HG03135 (cell line): ENCODE measurements at regions not wholly inside any gene's neighbourhood (a gene's known extent, or its start where the extent isn't known, plus 50 kb on each side); places are given as distances from the start of the nearest gene placed in this dataset.
A peak's percentile ranks its signal among the peaks of the same experiment; 100 is the strongest.
"Not testable (repeated sequence)": the region's sequence is repeated elsewhere in the genome, so short reads cannot be mapped to it uniquely, and the experiment has no call there.

Experiments
- ATAC-seq: cut with Tn5 transposase; IDR thresholded peaks from one replicate; pipeline ENCODE4 v1.9.1; 2021; ENCODE audit warnings: mild to moderate bottlenecking, moderate library complexity; ENCODE audit not compliant: unreplicated experiment

- ATAC-seq: no peak
Measured at GRCh38 chr2:134004467-134004866, 249.4 kb upstream of the MGAT5 start.

- no peak for ATAC-seq
Measured at GRCh38 chr2:134008837-134009236, 245.0 kb upstream of the MGAT5 start.

GRCh38 chr2:134009440-134009839 lies 244.4 kb upstream of the MGAT5 start:
- ATAC-seq: no peak

- ATAC-seq: not testable (repeated sequence)
Measured at GRCh38 chr2:134009906-134010305, 244.0 kb upstream of the MGAT5 start.

DNA sequence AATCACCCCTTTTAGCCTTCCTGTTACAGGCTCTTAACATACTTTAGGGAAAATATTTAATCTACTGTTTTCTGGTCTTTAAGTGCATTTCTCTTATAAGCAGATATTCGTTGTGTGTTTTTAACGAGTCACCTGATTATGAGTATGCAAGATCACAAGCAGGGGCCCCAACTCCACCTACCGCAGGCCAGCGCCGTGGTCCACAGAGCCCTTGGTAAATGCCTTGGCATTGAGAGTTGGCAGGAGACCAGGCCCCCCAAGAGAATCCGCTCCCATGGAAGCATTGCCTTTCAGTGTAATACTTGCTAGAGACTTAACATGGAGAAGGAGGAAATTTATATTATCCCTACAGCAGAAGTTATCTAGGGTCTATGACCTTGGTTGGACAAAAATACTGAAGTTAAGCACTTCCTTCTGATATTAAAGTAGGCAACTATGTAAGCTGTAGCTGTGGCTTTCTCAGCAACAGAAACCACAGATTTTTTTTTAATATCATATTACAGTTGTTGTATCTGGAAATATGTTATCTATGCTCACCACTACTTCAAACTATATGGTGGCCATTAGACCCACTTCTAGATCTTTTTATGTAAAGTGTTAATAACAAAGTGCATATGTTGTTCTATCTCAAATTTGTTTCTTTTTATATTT lies 241.8 kb upstream of the MGAT5 start:
- no peak for ATAC-seq

DNA sequence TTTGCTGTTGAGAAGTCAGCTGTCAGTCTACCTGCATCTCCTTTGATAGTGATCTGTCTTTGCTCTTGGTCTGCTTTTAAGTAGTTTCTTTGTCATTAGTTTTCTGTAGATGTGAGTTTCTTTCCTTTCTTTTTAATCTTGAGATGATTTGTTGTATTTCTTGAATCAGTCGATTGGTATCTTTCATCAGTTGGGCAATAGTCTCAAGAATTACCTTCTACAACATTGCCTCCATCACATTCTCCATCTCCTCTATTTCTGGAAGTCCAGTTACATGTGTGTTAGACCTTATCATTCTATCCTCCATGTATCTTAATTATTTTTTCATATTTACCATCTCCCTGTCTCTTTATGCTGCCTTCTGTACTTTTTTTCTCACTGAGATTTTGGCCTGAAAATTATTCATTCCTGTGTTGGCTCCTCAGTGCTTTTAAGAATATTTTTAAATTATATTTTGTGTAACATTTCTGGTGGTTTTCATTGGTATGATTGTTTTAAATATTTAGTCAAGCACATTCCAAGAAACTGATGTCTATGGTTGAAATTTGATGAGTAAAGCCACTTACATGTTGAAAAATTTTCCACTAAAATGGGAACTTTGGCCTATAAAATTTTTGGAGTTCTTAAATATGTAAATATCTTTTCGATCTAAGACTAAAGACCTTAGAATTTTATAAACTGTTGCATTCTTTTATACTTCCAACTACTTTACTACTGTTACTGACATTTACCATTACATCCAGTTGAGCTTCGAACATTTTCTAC lies 239.5 kb upstream of the MGAT5 start:
- no peak for ATAC-seq

GRCh38 chr2:134019871-134020270 lies 234.0 kb upstream of the MGAT5 start:
- ATAC-seq: no peak

- no peak for ATAC-seq
Measured at GRCh38 chr2:134020608-134021007, 233.3 kb upstream of the MGAT5 start.

- ATAC-seq: peak; percentile 88
Measured at GRCh38 chr2:134021830-134022524, 231.9 kb upstream of the MGAT5 start.

- ATAC-seq: no peak
Measured at GRCh38 chr2:134023854-134024253, 230.0 kb upstream of the MGAT5 start.

DNA sequence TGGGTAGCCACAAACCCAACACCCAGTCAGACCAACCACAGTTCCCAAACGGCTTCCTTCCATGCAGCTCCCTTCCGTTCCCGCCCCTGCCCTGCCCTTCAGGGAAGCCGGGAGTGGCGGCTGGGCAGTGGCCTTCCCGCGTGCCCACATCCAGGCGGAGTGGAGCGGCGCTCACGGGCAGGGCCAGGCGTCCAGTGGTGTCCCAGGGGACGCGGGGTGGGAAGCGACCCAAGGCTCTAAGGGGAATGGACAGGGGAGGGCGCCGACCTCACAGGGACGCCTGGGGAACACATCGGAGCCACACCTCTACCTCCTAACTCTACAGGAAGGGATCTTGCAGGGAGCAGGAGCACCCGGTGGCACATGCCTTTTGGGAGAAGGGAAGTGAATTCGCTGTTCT lies 225.9 kb upstream of the MGAT5 start:
- no peak for ATAC-seq

- no peak for ATAC-seq
Measured at GRCh38 chr2:134029418-134029817, 224.5 kb upstream of the MGAT5 start.

DNA sequence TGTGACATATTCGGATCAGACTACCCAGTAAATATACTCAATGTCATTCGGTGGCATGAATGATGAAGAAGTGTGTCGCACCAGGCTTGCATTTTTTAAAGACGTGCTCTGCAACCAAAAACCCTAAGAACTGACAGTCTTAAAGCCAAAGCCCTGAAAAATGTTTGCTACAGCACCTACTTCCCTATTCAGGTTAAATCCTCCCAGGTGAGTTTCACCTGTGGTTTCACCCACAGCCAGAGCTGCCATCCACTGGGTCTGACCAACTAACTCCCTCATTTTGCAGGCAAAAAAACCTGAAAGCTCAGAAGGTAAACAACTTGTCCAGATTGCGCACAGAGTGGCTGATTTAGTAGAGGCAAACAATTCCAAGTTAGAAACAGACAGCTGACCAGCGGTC lies 222.3 kb upstream of the MGAT5 start:
- no peak for ATAC-seq

- ATAC-seq: no peak
Measured at GRCh38 chr2:134035605-134036370, 218.1 kb upstream of the MGAT5 start.

DNA sequence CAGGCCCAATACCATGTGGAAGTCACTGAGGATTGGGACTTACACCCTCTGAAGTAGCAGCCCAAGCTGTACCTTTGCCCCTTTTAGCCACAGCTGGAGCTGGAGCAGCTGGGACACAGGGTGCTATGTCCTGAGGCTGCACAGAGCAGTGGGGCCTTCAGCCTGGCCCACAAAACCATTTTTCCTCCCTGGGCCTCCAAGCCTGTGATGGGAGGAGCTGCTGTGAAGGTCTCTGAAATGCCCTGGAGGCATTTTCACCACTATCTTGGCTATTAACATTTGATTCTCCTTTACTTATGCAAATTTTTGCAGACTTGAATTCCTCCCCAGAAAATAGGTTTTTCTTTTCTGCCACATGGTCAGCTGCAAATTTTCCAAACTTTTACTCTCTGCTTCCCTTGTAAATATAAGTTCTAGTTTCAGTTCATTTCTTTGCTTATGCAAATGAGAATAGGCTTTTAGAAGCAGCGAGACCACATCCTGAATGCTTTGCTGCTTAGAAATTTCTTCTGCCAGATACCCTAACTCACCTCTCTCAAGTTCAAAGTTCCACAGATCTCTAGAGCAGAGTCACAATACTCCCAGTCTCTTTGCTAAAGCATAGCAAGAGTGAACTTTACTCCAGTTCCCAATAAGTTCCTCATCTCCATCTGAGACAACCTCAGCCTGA lies 213.8 kb upstream of the MGAT5 start:
- peak; percentile 73 for ATAC-seq

- peak; percentile 27 for ATAC-seq
Measured at GRCh38 chr2:134040626-134041172, 213.2 kb upstream of the MGAT5 start.

GRCh38 chr2:134041877-134042276 lies 212.0 kb upstream of the MGAT5 start:
- ATAC-seq: no peak

DNA sequence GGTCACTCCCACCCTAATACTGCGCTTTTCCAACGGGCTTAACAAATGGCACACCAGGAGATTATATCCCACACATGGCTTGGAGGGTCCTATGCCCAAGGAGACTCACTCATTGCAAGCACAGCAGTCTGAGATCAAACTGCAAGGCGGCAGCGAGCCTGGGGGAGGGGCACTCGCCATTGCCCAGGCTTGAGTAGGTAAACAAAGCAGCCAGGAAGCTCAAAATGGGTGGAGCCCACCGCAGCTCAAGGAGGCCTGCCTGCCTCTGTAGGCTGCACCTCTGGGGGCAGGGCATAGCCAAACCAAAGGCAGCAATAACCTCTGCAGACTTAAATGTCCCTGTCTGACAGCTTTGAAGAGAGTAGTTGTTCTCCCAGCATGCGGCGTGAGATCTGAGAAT lies 210.8 kb upstream of the MGAT5 start:
- not testable (repeated sequence) for ATAC-seq

GRCh38 chr2:134052173-134052572 lies 201.7 kb upstream of the MGAT5 start:
- ATAC-seq: no peak

DNA sequence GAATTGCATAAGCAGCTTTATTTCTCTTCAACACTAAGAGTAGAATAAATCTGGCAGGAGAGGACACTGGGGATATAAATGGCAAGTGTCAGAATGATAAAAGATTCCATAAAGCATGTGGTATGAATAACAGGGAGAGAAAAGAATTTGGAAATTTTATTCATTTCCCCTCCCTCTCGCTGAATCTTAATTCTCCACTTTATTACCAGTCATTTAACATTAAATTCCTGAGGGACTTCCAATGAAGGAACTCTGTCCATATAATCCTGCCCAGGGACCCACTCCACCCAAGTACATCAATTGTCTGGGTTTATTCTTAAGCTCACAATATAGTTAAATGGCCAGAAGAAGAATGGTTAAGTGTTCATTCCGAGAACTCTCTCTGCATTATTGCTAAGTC lies 197.7 kb upstream of the MGAT5 start:
- no peak for ATAC-seq
